ENCODE measurements at regions not wholly inside any gene's neighbourhood (a gene's known extent, or its start where the extent isn't known, plus 50 kb on each side); places are given as distances from the start of the nearest gene placed in this dataset.

DNA sequence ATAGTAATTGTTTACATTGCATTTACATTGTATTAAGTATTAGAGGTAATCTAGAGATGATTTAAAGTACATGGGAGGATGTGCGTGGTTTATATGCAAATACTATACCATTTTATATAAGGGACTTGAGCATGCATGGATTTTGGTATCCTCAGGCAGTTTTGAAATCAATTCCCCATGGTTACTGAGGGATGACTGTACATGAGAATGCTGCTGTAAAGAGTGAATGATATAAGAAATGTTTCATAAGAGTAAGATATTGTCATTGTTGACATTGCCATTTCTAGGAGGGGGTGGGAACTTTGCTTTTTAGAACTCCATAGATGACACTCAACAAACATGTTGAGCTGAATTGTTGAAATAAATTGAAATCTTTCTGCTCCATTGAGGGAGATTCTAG is 185.0 kb downstream of the SEMA6A start:
- ChIA-PET POLR2A (no interaction called here), CTCF (no interaction called here)
- no peak overlapping the region for H3K27ac ChIP-seq (ENCODE audit: low read depth, low read length)
- H3K27me3 ChIP-seq (ENCODE audit: insufficient read depth, low read length, poor library complexity, severe bottlenecking) = no peaks in the 10 kb centered on the region
- DNase-seq = no peak
- Mint-ChIP-seq H3K36me3 (peaks cover 9 to 70% (median 20%) of the 10 kb centered on the region in 3 donors), H3K27ac (no peak overlapping the region), H3K4me3 (no peak overlapping the region), H3K4me1 (no peaks in the 10 kb centered on the region), H3K27me3 (no peaks in the 10 kb centered on the region), H3K9me3 (peaks cover 0 to 16% (median 5%) of the 10 kb centered on the region in 5 donors)
- H3K9me3 ChIP-seq (ENCODE audit: low read length) = no peaks in the 10 kb centered on the region
- no peak overlapping the region for H3K4me3 ChIP-seq (ENCODE audit: low read length)
- H3K4me1 ChIP-seq (ENCODE audit: insufficient read depth, low read length) = no peaks in the 10 kb centered on the region
- no peaks in the 10 kb centered on the region for H3K36me3 ChIP-seq (ENCODE audit: insufficient read depth, low read length)

DNA sequence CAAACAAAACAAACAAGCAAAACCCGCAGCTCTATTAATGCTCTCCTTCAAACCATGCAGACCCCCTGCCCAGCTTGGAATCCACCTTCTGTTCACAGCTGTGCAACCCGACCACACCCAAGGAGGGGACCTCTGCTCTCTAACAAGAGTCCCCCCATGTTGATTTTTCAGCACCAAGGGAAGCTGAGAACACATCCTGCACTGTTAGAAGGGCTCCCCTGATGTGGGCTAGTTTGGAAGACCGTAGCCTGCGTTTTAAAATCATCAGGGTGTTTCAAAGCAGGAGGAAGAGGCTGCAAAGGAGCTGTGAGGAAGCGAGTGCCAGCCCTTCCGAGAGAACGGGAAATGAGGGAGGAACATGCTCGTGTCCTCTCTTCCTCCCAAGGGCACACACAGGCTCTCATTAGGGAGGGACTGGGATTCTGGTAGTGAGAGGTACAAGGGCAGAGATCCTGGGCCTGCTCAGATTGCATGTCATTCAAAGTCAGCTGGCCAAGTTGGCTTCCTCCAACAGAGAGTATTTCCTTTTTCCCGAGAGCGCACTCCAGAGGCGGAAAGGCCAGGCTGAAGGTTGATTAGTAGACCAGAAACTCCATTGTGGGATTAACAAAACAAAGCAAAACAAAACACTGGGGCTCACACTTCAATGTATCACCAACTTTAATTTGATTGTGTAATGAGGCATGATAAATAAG is 185.9 kb downstream of the SEMA6A start:
- Histone ChIP-seq H3K4me1 (ENCODE audit: insufficient read depth, low read length) (no peaks in the 10 kb centered on the region), H3K27me3 (ENCODE audit: insufficient read depth, low read length, poor library complexity, severe bottlenecking) (no peaks in the 10 kb centered on the region), H3K27ac (ENCODE audit: low read depth, low read length) (no peak overlapping the region), H3K36me3 (ENCODE audit: insufficient read depth, low read length) (no peaks in the 10 kb centered on the region), H3K4me3 (ENCODE audit: low read length) (no peak overlapping the region), H3K9me3 (ENCODE audit: low read length) (no peaks in the 10 kb centered on the region)
- CTCF ChIA-PET = interaction anchor here (1.0 kb wide), 1 partner anchor 11 kb away, joined by 3 read pairs; no protein-coding TSS in a partner anchor
- DNase-seq = no peak
- Mint-ChIP-seq H3K27me3 (no peaks in the 10 kb centered on the region), H3K9me3 (peaks cover 0 to 16% (median 5%) of the 10 kb centered on the region in 5 donors), H3K27ac (no peak overlapping the region), H3K4me1 (no peaks in the 10 kb centered on the region), H3K4me3 (no peak overlapping the region), H3K36me3 (peaks cover 10 to 66% (median 22%) of the 10 kb centered on the region in 3 donors)
- POLR2A ChIA-PET = no interaction called here

DNA sequence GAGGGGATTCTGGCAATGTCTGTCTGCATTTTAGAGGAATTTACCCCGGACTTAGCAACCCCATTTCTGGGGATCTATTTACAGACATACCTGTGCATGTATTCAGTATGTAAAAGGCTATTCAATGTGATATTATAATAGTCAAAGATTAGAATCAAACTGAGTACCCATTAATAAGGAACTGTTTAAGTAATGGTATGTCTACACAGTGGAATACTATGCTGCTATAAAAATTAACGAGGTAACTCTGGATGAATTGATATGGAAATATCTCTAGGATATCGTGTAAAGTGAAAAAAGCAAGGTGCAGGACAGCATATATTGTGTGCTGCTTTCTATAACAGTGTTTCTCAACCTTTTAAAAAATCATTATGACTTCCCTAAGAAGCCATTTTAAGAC is 186.9 kb downstream of the SEMA6A start:
- ChIA-PET CTCF (interaction anchor here (1.0 kb wide), 1 partner anchor 12 kb away, joined by 3 read pairs; no protein-coding TSS in a partner anchor), POLR2A (no interaction called here)
- Mint-ChIP-seq H3K27me3 (no peaks in the 10 kb centered on the region), H3K4me1 (no peaks in the 10 kb centered on the region), H3K36me3 (peaks cover 14 to 74% (median 27%) of the 10 kb centered on the region in 3 donors), H3K27ac (no peak overlapping the region), H3K4me3 (no peak overlapping the region), H3K9me3 (peaks cover 0 to 16% (median 5%) of the 10 kb centered on the region in 5 donors)
- H3K9me3 ChIP-seq (ENCODE audit: low read length) = no peaks in the 10 kb centered on the region
- H3K27ac ChIP-seq (ENCODE audit: low read depth, low read length) = no peak overlapping the region
- DNase-seq = no peak
- H3K4me1 ChIP-seq (ENCODE audit: insufficient read depth, low read length) = no peaks in the 10 kb centered on the region
- no peak overlapping the region for H3K4me3 ChIP-seq (ENCODE audit: low read length)
- no peaks in the 10 kb centered on the region for H3K36me3 ChIP-seq (ENCODE audit: insufficient read depth, low read length)
- no peaks in the 10 kb centered on the region for H3K27me3 ChIP-seq (ENCODE audit: insufficient read depth, low read length, poor library complexity, severe bottlenecking)

DNA sequence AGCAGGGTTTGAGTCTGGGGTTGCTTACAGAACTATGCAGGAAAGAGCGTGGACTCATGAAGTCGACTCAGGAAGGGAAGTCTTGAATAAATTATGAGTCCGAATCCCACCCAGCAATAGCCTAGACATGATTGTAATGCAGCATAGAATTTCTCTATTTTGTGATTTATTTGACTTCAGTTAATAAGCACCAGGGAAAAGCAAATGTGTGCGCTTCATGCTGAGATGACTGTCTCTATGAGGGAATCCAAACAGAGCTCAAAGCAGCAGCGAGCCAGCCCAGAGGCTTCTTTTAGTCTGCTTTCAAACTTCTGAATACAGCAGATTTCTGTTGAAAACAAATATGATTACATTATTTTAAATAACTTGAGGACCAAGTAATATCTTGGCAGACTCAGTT is 188.0 kb downstream of the SEMA6A start:
- CTCF ChIA-PET = no interaction called here
- H3K9me3 Mint-ChIP-seq = peaks cover 0 to 16% (median 5%) of the 10 kb centered on the region in 5 donors
- no peak overlapping the region for H3K4me3 ChIP-seq (ENCODE audit: low read length)

GRCh38 chr5:116382874-116383266 is 191.8 kb downstream of the SEMA6A start:
- Mint-ChIP-seq H3K4me1 (no peaks in the 10 kb centered on the region), H3K9me3 (peaks cover 0 to 14% (median 3%) of the 10 kb centered on the region in 5 donors), H3K36me3 (peaks cover 16 to 51% (median 36%) of the 10 kb centered on the region in 3 donors), H3K4me3 (no peak overlapping the region), H3K27me3 (no peaks in the 10 kb centered on the region), H3K27ac (no peak overlapping the region)
- no peaks in the 10 kb centered on the region for H3K36me3 ChIP-seq (ENCODE audit: insufficient read depth, low read length)
- no peaks in the 10 kb centered on the region for H3K27me3 ChIP-seq (ENCODE audit: insufficient read depth, low read length, poor library complexity, severe bottlenecking)
- POLR2A ChIA-PET = no interaction called here
- CTCF ChIA-PET = interaction anchor here (0.5 kb wide), 1 partner anchor 806 kb away, joined by 3 read pairs; no protein-coding TSS in a partner anchor
- H3K27ac ChIP-seq (ENCODE audit: low read depth, low read length) = no peak overlapping the region
- DNase-seq = no peak
- no peak overlapping the region for H3K4me3 ChIP-seq (ENCODE audit: low read length)
- H3K4me1 ChIP-seq (ENCODE audit: insufficient read depth, low read length) = no peaks in the 10 kb centered on the region
- no peaks in the 10 kb centered on the region for H3K9me3 ChIP-seq (ENCODE audit: low read length)

More for the DNA sequence above, 188.0 kb downstream of the SEMA6A start:
- no peaks in the 10 kb centered on the region for H3K4me1 Mint-ChIP-seq
- Histone ChIP-seq H3K36me3 (ENCODE audit: insufficient read depth, low read length) (no peaks in the 10 kb centered on the region), H3K27ac (ENCODE audit: low read depth, low read length) (no peak overlapping the region), H3K4me1 (ENCODE audit: insufficient read depth, low read length) (no peaks in the 10 kb centered on the region), H3K27me3 (ENCODE audit: insufficient read depth, low read length, poor library complexity, severe bottlenecking) (no peaks in the 10 kb centered on the region), H3K9me3 (ENCODE audit: low read length) (no peaks in the 10 kb centered on the region)
- no peaks in the 10 kb centered on the region for H3K27me3 Mint-ChIP-seq
- POLR2A ChIA-PET = no interaction called here
- H3K4me3 Mint-ChIP-seq = no peak overlapping the region
- no peak for DNase-seq
- H3K36me3 Mint-ChIP-seq = peaks cover 20 to 75% (median 35%) of the 10 kb centered on the region in 3 donors
- H3K27ac Mint-ChIP-seq = no peak overlapping the region

DNA sequence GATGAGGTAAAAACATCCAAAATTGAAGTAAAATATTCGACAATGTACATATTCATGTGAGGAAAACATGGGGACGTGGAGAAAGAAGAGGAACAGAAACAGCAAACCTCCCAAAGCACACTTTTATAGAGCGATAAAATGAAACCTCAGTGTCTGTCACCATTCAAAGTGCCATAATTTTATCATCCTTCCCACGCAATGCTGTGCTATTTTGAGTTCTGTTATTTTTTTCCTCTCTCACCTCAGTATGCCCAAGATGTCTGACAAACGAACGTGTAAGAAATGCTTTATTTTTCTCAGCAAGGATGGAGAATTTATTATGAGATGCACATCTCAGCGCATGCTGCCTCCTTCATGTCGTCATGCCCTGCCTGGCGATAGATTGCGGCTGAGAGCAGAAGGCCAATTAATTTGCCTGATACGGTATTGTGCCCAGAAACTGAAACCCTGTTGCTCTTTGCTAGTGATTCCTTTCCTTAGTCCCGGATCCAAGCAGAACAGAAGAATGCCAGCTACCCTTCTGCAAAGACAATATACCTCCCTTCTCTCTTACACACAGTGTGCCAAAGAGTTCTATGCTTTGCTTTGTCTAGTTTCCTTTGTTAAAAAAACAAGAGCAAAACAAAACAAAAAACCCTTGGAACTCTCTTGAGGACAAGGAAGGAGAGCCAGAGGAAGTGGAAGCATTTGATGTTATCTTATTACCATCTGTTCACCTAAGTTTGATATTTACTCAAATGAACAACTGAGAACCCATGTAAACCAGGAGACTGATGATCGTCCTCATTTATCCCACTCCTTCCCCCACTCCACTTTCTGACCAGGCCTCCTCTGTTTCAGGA is 192.4 kb downstream of the SEMA6A start:
- Histone ChIP-seq H3K9me3 (ENCODE audit: low read length) (no peaks in the 10 kb centered on the region), H3K4me1 (ENCODE audit: insufficient read depth, low read length) (no peaks in the 10 kb centered on the region), H3K27me3 (ENCODE audit: insufficient read depth, low read length, poor library complexity, severe bottlenecking) (no peaks in the 10 kb centered on the region), H3K36me3 (ENCODE audit: insufficient read depth, low read length) (no peaks in the 10 kb centered on the region), H3K27ac (ENCODE audit: low read depth, low read length) (no peak overlapping the region), H3K4me3 (ENCODE audit: low read length) (no peak overlapping the region)
- H3K4me1 Mint-ChIP-seq = no peaks in the 10 kb centered on the region
- CTCF ChIA-PET = no interaction called here
- peaks cover 0 to 11% (median 3%) of the 10 kb centered on the region in 5 donors for H3K9me3 Mint-ChIP-seq
- POLR2A ChIA-PET = no interaction called here
- H3K27me3 Mint-ChIP-seq = no peaks in the 10 kb centered on the region
- peaks cover 16 to 45% (median 33%) of the 10 kb centered on the region in 3 donors for H3K36me3 Mint-ChIP-seq
- H3K27ac Mint-ChIP-seq = no peak overlapping the region
- DNase-seq = no peak
- H3K4me3 Mint-ChIP-seq = no peak overlapping the region

GRCh38 chr5:116381201-116381600 is 193.4 kb downstream of the SEMA6A start:
- DNase-seq = no peak
- Histone ChIP-seq H3K36me3 (ENCODE audit: insufficient read depth, low read length) (no peaks in the 10 kb centered on the region), H3K9me3 (ENCODE audit: low read length) (no peaks in the 10 kb centered on the region), H3K27ac (ENCODE audit: low read depth, low read length) (no peak overlapping the region), H3K4me3 (ENCODE audit: low read length) (no peak overlapping the region), H3K27me3 (ENCODE audit: insufficient read depth, low read length, poor library complexity, severe bottlenecking) (no peaks in the 10 kb centered on the region), H3K4me1 (ENCODE audit: insufficient read depth, low read length) (no peaks in the 10 kb centered on the region)
- Mint-ChIP-seq H3K4me3 (no peak overlapping the region), H3K9me3 (peaks cover 0 to 6% (median 2%) of the 10 kb centered on the region in 5 donors), H3K4me1 (no peaks in the 10 kb centered on the region), H3K27me3 (no peaks in the 10 kb centered on the region), H3K36me3 (peaks cover 21 to 42% (median 33%) of the 10 kb centered on the region in 3 donors), H3K27ac (no peak overlapping the region)
- POLR2A ChIA-PET = no interaction called here
- CTCF ChIA-PET = no interaction called here

GRCh38 chr5:116380621-116381020 is 194.0 kb downstream of the SEMA6A start:
- Histone ChIP-seq H3K4me3 (ENCODE audit: low read length) (no peak overlapping the region), H3K36me3 (ENCODE audit: insufficient read depth, low read length) (no peaks in the 10 kb centered on the region), H3K9me3 (ENCODE audit: low read length) (no peaks in the 10 kb centered on the region), H3K4me1 (ENCODE audit: insufficient read depth, low read length) (no peaks in the 10 kb centered on the region), H3K27ac (ENCODE audit: low read depth, low read length) (no peak overlapping the region), H3K27me3 (ENCODE audit: insufficient read depth, low read length, poor library complexity, severe bottlenecking) (no peaks in the 10 kb centered on the region)
- CTCF ChIA-PET = no interaction called here
- Mint-ChIP-seq H3K9me3 (peaks cover 0 to 4% (median 0%) of the 10 kb centered on the region in 5 donors), H3K27me3 (no peaks in the 10 kb centered on the region), H3K4me3 (no peak overlapping the region), H3K4me1 (no peaks in the 10 kb centered on the region), H3K36me3 (peaks cover 21 to 39% (median 27%) of the 10 kb centered on the region in 3 donors), H3K27ac (no peak overlapping the region)
- POLR2A ChIA-PET = no interaction called here
- no peak for DNase-seq
